ENCODE measurements at regions not wholly inside any gene's neighbourhood (a gene's known extent, or its start where the extent isn't known, plus 50 kb on each side); places are given as distances from the start of the nearest gene placed in this dataset.
"Not testable (repeated sequence)": the region's sequence is repeated elsewhere in the genome, so short reads cannot be mapped to it uniquely, and the experiment has no call there.

DNA sequence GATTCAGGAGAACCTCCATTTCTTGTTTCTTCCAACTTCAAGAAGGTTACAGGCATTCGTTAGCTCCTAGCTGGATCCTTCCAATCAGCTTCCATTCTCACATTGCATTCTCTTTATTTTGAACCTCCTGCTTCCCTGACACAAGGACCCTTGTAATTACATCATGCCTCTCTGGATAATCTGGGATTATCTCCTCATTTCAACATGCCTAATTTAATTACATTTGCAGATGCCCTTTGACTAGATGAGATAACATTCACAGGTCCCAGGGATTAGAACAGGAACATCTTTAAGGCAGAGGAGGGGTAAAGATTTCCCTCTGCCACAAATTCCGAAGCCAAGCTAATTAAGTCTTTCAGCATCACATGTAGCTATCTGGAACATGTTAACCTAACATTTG lies 753.8 kb upstream of the PCDH7 start:
- DNase-seq = no peak

DNA sequence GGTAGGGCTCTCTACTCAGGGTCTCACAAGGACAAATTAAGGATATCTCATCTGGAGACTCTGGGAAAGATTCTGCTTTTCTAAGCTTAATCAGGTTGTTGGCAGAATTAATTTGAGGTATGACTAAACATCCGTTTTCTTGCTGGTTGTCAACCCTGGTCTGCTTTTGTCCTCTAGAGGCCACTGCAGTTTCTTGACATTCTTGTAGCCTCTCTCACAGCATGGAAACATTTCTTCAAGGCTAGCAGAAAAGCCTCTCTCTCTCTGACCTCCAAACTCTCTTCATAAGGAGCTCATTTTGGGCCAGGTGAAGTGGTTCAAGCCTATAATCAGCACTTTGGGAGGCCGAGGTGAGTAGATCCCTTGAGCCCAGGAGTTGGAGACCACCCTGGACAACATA lies 749.5 kb upstream of the PCDH7 start:
- DNase-seq = no peak

DNA sequence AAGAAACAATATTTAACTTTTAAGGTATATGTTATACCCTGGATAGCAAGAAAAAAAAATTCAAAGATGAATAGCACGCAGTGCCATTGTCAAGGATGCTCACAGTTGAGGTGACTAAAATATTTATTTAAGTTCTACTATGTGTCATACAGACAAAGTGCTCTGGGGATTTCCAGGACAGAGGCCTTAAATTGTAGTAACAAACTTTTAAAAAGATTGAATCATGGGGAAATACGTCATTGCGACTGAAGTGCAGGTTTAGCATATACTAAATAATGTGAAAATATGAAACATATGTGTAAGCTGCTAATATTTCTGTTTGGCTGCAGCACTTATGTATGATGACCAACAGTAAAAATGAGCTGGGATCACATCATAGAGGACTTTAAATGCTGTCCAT lies 748.0 kb upstream of the PCDH7 start:
- no peak for DNase-seq

DNA sequence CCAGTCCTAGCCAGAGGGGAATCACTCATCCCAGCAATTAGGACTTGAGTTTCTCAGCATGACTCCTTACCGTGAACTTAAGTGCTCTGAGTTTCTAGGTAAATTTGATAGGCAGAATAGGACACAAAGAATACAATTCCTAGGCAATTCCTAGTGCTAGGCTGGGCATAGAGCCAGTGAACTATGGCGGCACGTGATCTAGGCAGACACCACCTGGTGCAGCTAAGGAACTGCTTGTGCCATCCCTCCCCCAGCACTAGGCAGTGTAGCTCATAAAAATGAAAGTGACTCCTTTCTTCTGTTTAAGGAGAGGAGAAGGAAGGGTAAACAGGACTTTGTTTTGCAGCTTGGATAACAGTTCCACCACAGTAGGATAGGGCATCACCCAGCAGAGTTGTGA lies 736.3 kb upstream of the PCDH7 start:
- no peak for DNase-seq

DNA sequence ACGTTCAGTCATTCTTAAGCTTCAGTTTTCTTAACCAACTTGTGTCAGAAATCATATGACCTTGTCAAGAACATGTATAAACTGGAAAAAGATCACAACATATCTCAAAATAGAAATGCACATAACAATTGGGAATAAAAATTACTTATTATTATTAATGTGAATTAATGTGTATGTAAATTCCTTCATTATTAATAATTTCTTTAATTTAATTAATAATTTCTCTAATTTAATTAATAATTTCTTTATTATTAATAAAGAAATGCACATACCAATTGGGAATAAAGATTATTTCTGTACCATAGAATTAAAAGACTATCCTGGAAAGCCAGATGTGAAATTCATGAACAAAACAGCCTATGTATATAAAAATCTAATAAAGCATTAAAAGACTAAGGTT lies 718.5 kb upstream of the PCDH7 start:
- no peak for DNase-seq

DNA sequence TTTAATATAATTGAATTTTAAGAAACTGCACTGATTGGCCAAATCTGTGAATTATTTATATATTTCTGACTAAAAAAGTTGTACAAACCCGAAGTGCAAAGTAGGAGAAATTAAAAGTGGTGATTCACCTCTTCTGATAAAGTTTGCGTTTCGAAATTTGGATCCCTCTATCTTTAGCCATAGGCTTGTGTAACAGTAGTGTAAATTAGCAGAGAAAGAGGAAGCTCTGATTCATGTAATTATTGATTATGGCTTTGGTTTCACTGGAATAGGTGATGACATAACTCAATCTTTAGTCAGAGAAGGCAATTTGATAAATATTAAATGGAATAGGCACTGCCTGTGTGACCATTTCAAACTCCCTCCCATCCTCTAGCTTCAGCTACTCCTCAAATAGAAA lies 717.8 kb upstream of the PCDH7 start:
- DNase-seq = no peak

DNA sequence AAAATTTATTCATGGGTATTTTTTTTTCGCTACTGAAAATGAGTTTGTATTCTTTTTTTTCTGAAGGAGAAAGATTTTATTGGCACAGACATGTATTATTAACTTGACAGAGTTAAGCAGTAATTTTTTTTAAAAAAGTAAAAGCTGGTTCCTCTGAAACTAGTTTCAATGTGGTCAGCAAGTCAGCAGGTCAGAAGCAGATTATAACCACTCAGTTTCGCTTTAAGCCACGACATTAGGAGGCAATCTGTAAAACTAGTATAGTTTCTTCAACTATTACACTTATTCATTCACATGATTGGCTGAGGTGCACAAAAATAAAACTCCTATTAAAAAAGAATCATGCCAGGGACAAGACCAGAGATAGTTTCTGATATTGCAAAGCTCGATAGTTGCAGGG lies 714.2 kb upstream of the PCDH7 start:
- DNase-seq = no peak

DNA sequence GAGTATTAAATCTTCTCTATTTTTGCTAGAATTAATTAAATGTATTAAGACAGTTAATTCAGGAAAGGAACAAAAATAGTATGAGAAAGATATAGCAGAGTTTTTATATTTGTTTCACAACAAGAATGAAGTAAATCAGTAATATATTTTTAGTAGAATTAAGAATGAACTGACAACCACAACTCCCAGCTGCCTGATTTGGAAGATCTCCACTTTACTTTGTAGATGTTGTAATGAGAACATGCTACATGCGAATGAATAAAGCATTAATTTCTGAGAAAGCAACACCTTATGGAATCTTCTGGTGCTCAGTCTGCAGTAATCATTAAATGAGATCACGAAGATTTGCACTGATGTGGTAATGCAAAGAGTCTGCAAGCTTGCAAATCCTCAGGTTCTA lies 695.6 kb upstream of the PCDH7 start:
- DNase-seq = no peak

DNA sequence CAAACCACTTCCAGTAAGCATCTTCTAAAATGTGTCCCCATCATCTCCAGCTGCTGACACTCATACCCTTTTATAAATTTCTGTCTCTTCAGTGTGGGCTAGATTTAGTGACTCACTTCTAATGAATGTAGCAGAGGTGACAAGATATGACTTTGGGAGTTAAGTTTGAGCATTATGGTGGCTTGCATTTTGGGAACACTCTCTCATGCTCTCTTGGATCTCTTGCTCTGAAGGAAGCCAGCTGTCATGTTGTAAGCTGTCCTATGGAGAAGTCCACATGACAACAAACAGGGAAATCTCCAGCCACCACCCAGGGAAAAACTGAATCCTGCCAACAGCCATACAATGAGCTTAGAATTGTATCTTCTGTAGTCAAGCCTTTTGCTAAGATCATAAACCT lies 691.3 kb upstream of the PCDH7 start:
- no peak for DNase-seq

DNA sequence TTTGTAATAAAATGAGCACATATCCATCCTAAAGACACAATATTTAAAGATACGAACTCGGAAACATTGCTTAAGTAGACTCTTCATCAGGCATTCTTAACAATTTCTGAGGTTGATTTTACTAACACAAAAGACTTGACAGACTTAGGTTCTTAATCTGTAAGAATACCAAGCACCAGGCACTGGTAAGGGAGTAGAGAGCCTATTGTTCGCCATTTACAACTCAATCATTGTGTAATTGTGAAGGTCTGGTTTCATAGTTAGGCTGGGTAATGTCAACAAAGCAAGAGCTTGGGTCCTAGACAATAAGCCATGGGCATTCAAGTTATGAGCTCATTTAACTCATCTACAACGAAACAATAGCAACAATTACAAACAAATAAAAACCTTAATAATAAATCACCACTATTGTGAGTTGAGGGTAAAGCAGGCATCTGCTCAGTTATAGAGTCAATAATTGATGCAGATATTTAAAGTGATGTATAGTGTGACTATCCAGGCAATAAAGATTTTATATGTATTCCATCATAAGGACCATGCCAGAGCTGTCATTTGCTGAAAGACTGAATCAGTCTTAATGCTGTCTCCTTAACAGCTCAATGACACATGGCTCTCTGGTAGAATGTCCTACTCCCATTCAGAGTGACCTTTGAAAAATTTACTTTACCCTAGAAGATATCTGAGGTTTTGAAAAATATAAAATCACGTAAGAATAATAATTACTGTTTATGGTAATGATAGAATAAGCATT lies 664.0 kb upstream of the PCDH7 start:
- no peak for DNase-seq

DNA sequence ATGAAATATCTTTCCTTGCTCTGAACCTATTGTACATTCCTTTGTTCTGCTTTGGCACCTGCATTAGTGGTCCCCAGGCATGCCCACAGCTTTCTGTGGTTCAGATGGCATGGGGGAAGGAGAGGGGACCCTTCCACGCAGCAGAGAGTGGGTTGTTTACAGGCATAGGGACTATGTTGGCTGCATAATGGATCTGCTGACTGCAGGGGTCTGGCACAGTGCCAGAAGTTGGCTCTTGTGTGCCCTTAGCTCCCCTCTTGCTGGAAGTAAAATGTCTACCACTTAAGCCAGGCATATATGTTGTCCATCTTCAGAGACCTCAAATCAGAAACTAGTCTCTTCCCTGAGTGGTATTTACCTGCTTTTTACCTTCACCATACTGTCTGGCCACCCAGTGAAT lies 651.9 kb upstream of the PCDH7 start:
- no peak for DNase-seq

DNA sequence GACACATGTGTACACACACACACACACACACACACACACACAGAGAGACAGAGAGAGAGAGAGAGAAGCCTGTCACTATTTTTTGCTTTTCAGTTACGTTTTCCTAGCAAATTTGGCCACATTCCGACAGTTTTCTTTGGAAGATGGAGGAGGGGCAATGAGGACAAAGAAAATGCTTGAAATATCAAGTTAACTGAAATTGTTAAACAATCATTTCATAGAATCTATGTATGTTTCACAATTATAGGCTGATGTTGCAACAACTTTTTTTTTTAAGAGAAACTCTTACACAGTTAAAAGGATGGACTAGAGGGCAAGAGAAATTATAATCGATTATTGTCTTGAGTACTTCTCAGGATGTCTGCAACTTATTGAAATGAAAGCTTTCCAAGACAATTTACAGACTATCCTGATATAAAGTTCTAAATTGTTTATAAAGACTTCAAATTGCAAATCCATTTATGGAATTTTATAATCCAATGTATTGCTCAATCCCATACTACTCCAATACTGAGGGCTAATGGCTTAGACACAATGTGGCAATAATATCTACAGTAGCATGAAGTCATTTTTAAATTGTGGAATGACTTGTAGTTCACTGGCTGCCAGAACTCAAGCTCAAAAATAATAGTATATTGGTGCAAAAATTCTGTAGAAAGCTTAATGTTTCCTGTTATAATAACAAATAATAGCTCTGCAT lies 647.0 kb upstream of the PCDH7 start:
- DNase-seq = no peak

DNA sequence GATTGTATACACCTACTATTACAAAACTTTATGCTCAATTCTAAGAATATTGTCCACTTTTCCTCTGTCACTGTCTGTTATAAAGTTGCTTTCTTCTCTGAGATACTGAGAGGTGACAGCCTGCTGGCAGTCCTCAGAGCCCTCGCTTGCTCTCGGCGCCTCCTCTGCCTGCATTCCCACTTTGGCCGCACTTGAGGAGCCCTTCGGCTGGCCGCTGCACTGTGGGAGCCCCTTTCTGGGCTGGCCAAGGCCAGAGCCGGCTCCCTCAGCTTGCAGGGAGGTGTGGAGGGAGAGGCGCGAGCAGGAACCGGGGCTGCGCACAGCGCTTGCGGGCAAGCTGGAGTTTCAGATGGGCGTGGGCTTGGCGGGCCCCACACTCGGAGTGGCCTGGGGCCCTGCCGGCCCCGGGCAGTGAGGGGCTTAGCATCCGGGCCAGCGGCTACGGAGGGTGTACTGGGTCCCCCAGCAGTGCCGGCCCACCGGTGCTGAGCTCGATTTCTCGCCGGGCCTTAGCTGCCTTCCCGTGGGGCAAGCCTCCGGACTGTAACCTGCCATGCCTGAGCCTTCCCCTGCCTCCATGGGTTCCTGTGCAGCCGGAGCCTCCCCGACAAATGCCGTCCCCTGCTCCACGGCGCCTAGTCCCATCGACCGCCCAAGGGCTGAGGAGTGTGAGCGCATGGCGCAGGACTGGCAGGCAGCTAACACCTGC lies 627.6 kb upstream of the PCDH7 start:
- not testable (repeated sequence) for DNase-seq

DNA sequence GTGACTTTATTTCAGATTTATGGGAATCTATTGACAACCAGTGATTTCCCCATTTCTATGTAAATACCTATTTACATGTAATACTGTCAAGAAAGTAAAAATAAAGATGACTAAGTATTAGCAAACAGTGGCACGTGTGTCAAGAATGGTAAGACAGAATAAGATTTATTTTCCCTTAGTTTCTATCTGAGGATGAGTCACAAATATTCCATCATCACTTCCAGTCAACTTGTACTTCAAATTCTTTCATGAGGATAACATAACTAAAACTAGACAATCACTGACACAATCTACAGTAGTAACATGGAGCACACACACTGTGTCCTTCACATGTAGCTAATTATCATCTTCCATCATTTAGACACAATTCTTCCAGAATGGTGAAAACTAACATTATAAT lies 625.3 kb upstream of the PCDH7 start:
- DNase-seq = no peak

DNA sequence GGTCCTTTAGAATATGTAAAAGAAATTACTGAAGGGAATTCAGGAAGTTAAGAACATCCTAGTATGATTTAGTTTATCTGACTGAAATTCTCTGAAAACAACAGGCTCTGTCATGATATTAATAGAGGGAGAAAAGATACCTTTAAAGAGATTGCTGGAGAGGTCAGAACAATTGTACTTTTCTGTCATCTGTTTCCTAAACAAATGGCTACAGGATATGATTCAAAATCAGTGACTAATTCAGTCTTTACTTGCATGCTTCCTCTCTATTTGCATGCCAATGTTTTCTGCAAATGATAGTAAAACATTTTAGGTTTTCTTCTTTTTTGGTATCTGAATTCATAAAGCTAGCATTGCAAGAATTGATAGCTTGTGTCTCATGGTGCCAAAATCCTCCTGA lies 616.7 kb upstream of the PCDH7 start:
- DNase-seq = no peak

DNA sequence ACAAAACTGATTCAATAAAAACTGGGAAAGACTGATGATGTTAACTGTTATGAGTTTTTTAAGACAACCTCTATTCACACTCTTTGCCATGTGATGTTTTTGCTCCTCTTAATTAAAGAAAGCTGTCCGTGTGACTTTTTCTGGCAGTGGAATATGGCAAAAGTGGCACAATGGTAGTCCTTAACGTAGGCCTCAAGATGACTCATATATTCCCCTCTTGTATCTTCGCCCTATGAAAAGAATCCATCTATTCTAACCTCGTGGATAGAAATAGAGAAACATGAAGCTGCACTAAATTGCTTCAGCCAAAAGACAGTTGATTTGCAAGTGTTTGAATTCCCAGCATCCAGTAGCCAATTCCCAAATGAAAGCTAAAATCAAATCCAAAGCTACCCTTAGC lies 603.8 kb upstream of the PCDH7 start:
- no peak for DNase-seq

DNA sequence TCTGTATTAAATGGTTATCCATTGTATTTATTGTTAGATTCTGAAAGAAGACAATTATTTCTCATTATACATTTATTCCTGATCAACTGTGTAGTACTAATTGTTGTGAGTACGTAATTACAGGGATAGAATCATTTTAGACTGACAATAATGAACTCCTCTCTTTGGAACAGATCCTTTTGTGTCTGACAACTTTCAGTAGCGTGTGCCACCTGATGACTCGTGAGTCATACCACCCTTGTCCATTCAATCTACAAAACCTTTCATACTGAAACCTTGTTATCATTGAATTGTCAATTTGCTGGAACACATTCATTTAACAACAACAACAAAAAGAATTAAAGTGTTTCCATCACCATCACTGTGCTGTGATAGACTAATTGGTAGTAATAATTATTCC lies 602.7 kb upstream of the PCDH7 start:
- DNase-seq = no peak

DNA sequence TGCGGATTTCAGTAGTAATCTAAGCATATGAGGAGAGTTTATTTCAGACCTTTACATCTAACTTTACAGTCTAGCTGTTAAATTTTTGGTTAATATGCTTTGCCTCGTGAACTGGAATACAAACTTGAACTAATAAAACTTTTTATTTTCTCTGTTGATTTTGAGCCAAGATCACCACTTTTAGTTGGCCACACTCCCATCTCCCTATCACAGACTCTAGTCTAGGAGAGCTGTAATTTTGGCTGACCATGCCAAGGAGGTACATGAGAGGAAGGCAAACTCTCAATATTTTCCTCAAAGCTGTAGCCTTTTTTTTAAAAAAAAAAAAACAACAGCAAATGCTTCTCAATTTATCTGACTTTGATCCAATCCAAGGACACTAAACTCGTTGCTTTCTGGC lies 597.5 kb upstream of the PCDH7 start:
- no peak for DNase-seq

DNA sequence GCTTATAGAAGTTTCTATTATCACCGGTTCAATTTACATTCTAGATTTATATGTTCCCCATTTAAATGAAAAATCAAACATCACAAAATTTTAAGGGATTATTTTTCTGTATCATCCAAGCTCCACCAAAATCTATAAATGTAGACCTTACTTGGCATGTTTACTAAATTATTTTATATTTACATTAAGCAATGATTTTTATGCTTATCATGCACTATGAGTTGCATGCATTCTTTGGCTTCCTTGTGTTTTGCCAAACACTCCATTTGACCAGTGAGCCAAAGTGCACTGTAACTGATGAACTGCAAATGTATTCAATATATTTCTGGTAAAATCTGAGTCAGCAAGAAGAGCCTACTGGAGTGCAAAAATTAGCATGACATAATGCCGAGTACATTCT lies 595.5 kb upstream of the PCDH7 start:
- DNase-seq = not testable (repeated sequence)

DNA sequence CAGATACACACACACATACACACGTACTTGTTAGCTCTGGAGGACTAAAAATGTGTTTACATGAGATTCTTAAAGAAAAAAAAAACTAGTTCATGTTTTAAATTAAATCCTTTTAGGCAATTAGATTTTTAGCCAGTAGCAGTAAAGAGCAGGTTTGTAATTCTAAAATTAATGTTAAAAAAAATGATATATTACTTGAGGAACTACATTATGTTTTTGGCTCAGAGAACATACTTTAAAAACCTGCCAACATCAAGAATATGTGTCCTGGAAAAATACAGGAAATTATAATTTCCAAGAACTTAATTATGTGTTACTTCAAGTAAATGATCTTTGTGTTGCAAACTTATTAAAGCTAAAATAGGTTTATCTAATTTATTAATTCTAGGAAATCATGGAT lies 594.3 kb upstream of the PCDH7 start:
- DNase-seq = no peak

DNA sequence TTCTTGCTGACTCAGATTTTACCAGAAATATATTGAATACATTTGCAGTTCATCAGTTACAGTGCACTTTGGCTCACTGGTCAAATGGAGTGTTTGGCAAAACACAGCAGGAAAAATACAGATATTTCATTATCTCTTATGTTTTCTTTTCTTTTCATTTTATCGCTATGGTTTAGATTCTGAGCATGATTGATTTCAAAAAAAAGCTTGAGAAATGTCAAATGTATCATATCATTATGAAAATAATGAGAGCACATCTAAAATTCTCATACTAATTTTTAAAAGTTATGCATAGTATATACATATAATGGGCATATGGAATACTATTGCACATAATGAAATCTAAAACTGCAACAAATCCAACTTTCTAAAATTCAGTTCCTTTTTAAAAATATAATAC lies 593.8 kb upstream of the PCDH7 start:
- DNase-seq = no peak

DNA sequence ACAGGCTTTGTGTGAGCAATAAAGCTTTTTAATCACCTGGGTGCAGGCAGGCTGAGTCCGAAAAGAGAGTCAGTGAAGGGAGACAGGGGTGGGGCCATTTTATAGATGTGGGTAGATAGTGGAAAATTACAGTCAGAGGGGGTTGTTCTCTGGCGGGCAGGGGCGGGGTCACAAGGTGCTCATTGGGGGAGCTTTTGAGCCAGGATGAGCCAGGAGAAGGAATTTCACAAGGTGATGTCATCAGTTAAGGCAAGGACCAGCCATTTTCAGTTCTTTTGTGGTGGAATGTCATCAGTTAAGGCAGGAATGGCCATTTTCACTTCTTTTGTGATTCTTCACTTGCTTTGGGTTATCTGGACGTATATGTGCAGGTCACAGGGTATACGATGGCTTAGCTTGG lies 571.3 kb upstream of the PCDH7 start:
- not testable (repeated sequence) for DNase-seq

DNA sequence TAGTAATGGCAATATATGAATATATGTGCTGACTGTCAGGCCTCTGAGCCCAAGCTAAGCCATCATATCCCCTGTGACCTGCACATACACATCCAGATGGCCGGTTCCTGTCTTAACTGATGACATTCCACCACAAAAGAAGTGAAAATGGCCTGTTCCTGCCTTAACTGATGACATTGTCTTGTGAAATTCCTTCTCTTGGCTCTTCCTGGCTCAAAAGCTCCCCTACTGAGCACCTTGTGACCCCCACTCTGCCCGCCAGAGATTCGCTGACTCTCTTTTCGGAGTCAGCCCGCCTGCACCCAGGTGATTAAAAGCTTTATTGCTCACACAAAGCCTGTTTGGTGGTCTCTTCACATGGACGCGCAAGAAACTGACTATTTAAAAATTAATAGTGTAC lies 570.6 kb upstream of the PCDH7 start:
- not testable (repeated sequence) for DNase-seq

DNA sequence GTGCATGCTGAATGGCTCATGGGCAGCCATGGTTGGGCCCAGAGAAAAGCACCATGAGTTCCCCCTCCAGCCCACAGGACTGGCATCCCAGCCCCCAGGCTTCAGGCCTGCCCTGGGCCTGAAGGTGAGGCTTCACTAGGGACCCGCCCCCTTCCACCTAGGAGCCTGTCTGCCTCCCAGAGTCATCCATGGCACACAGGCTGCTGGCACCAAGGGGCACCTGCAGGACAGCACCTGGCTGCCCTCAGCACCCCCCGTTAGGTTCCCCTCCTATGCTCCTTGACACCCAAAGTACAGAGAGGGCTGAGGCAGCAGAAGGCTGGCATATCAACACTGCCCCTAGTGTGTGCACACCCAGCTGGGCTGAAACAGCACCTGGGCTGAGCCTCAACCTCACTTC lies 566.7 kb upstream of the PCDH7 start:
- DNase-seq = no peak

Measured in C1 segment of cervical spinal cord (tissue), 14 donors.